HG02973 (cell line): ENCODE measurements at regions not wholly inside any gene's neighbourhood (a gene's known extent, or its start where the extent isn't known, plus 50 kb on each side); places are given as distances from the start of the nearest gene placed in this dataset.

Source experiments
- ATAC-seq: cut with Tn5 transposase; IDR thresholded peaks from one replicate; pipeline ENCODE4 v1.9.1; 2021; ENCODE audit warnings: moderate library complexity; ENCODE audit not compliant: unreplicated experiment

DNA sequence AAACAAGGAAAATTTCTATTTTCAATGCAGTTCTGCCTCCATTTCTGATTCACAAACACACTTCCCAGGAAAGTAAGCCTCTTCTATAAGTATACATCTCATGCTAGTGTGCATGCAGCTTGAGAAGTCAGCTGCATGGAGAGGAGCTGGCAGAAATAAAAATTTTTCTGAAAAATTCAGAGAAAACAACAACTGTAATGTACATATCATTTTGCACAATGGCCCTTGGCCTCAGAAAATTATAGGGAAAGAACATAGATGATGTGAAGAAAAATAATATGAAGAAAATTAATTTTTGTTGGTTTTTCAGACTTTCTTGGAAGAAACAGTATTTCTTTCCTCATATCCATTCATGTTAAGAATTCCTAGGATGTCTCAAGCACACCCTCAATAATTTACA, 277.8 kb upstream of the ADRA1B start:
- no peak for ATAC-seq

GRCh38 chr5:159638954-159639559, 277.2 kb upstream of the ADRA1B start:
- ATAC-seq: no peak

GRCh38 chr5:159639590-159639989, 276.7 kb upstream of the ADRA1B start:
- no peak for ATAC-seq

DNA sequence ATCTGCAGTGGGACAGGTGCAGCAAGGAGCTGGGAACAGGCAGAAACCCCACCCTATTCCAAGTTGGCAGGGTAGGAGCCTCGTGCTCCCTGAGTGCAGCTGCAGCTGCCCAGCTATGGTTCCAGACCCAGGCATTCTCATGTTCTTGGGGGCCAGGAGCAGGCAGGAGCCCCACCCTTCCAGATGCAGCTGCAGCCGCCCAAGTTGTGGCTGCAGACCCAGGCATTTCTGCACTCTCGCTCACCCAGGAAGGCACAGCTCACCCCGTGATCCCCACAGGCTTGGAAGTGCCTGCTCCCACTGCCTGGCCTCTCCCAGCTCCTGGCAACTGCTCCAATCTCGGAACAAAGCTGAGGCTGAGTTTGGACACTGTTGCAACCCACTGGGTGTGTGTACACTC, 275.8 kb upstream of the ADRA1B start:
- no peak for ATAC-seq

GRCh38 chr5:159640921-159641320, 275.4 kb upstream of the ADRA1B start:
- no peak for ATAC-seq

GRCh38 chr5:159641371-159642039, 274.8 kb upstream of the ADRA1B start:
- no peak for ATAC-seq

DNA sequence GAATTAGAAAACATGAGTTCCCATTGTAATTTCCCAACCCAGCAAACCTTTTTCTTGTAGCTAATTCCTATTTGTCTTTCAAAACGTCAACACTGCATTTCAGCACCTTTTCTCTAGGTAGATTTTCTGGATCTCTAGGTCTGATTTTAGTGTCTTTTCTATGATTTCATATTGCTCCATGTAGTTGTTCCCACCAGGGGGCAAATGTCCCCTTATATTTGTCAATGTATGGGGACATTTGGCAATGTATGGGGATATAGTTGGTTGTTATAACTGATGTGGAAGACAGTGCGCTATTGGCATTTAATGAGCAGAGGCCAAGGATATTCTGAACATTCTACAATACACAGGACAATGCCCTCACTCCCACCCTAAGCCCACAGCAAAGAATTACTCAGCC, 273.9 kb upstream of the ADRA1B start:
- ATAC-seq: no peak

DNA sequence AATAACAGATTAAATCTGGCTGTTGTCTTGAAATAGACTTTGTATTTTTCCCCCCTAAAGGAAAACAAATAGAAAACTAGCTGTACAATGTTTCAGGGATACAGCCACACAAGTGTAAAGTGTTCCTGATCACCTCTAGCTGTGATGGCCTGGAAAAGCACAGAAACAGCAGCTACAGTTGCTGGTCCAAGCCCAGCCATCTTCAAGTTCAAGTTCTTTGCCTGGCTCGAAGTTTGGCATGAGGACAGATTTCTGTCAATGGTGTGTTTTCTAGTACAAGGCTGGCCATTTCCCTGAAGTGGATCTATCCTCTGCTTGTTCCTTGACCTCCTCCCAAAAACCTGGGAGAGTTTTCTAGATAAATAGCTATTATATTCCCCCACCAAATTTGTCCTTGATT, 272.2 kb upstream of the ADRA1B start:
- no peak for ATAC-seq

DNA sequence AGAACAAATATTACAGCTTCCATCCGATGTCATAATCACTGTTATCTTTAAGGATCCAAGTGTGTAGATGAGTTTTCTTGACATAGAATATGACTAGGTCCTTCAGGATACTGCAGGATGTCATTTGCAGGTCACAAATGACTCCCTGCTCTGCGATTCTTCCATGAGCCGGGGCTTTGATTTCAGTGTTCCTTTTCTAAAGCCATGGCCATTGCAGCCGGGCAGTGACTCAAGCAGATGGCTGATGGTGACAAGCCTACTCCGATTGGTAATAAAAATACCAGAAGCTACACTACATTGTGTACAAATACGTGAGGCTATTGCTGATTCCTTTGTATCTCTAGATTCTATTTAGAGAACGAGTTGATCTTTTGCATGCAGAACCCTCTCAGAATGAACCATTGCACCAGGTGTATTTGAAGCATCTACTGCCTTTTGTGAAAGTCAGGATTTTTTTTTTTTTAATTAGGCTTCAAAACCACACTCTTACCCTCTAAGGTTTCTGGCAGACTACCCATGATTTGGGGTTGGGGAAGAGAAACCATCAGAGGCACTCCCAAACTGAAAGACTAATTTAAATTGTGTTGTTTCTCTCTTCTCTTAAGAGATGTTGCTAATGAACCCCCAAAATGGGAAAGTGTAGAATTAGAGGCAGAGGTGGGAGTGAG, 271.0 kb upstream of the ADRA1B start:
- ATAC-seq: no peak

DNA sequence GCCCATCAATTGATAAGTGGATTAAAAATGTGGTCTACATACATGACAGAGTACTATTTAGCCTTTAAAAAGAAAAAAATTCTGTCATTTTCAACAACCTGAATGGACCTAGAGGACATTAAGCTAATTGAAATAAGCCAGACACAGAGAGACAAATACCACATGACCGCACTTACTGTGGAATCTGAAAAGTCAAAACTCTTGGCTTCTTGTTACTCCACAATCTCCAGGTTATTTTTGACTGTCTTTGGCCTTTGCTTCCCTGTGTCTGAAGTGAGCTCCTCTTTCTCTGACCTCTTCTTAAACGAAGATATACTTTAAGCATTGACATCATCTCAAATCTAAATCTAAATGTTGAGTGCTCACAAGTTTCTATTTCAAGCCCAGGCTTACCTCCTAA, 265.5 kb upstream of the ADRA1B start:
- no peak for ATAC-seq

GRCh38 chr5:159655757-159656409, 260.4 kb upstream of the ADRA1B start:
- no peak for ATAC-seq

DNA sequence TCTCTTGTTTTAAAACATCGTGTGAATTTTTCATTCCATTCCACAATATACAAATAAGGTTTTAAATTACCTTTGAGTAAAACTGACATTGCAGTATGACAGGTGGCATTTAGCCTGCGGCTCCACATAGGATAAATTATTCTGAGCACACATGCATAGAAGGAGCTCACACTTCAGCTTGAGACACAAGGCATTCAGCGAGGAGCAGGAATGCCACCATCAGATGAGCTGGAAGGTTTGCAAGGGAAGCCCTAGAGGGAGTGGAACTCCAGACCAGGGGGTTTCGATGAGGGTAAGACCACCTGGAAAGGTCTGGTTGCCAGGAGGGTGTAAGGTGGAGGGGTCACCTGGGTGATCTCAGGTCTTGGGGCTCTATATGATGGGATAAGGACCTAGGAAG, 259.0 kb upstream of the ADRA1B start:
- ATAC-seq: no peak

GRCh38 chr5:159657771-159658170, 258.5 kb upstream of the ADRA1B start:
- ATAC-seq: no peak

DNA sequence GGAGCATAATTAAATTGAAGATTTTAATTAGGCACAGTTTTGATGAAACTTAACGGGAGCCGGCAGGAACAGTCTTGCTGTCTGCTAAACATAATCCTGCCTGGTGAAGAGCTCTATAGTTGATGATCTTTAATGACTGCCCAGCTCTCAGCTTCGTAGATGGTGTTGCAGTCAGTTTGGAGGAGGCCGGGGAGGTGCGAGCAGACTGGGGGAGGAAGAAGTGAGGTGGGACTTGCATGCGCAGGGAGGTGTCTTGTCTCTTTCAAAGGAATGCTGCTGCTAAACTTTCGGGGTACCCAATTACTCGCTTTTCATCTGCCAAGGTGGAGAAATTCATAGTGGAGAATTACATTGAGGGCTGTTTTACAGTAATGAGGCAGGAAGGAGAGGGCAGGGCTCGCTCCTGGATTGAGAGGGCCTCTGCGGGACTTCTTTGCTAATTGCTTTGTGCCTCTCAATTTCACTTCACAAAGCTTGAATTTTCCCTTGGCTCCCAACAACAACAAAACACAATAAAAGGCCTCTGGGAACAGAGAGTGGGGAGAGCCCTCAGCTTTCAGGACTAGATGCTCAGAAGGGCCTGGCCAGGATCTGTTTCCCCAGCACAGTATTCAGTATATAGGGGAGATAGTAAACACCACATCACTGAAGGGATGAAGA, 257.9 kb upstream of the ADRA1B start:
- no peak for ATAC-seq

DNA sequence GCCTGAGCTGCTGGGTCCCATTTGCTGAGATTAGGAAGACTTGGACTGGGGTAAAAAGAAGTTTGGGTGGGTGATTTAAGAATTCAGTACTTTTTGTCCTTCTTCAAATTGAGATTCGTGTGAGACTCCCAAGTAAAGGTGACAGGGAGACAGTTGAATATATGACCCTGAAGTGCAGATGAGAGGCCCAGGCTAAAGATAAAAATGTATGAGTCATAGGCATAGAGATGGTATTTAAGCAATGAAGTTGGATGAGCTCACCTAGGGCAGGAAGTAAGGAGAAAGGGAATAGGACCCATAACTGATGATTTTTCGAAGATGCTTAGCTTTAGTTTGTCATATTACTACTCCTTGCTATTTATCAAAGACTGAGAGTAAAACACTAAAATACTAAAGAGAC, 255.9 kb upstream of the ADRA1B start:
- no peak for ATAC-seq

- no peak for ATAC-seq
These were observed 252.3 kb upstream of the ADRA1B start for GRCh38 chr5:159663986-159664385.

DNA sequence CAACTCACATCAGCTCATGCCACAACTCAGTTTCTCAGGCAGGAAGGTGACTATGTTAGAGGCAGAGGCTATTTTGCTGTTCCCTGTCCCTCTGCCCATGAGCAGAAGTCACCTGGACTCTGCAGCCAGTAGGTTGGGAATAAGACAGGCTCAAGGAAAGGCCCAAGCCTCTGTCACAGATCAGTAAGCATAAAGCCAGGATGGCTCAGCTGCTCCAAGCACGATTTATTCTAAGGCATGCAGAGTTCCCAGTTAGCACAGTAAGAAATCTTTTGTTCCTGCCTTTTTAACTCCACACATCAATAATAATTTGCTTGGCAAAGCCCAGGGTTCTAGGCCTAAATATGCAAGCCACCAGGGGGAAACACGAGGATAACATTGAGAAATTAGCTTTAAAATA, 249.0 kb upstream of the ADRA1B start:
- no peak for ATAC-seq

DNA sequence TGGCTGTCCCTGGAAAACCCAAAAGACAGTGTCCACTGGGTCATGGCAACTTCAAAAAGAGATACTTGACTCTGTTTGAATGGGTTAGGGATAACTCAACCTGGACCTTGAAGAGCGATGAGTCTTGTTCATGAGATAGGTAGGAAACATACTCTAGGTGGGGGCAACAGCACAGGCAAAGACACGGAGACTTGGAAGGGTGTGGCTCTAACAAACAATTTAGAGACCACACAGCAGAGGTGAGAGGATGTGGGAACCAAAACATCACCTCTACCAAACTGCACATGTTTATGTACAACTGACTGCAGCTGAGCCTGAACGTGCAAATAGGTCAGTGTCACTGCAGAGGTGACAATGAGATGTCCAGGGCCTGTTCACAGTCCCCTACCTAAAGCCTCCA, 247.7 kb upstream of the ADRA1B start:
- ATAC-seq: no peak

DNA sequence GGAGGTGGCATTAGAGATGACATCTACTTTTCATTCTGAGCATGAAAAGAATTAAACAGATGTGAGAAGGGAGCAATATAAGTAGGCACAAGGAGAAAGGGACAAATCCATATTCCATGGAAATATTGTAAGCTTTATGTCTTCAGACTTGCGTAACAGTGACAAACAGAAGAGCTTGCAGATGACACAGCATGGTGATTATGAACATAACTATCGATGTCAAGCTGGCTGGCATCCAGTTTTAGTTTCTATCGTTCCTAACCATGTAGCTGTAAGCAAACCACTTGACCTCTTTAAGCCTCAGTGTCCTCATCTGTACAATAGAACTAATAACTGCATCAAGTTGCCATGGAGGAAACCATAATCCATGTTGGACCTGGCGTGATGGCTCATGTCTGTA, 246.7 kb upstream of the ADRA1B start:
- no peak for ATAC-seq

DNA sequence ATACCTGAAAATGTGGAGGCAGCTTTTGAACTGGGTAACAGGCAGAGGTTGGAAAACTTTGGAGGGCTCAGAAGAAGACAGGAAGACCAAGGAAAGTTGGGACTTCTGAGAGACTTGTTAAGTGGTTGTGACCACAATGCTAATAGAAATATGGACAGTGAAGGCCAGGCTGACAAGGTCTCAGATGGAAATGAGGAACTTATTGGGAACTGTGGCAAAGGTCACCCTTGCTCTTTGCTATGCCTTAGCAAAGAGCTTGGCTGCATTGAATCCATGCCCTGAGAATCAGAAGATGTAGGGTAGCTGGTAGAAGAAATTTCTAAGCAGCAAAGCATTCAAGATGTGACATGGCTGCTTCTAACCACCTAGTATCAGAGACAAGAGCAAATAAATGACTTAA, 244.4 kb upstream of the ADRA1B start:
- ATAC-seq: no peak

DNA sequence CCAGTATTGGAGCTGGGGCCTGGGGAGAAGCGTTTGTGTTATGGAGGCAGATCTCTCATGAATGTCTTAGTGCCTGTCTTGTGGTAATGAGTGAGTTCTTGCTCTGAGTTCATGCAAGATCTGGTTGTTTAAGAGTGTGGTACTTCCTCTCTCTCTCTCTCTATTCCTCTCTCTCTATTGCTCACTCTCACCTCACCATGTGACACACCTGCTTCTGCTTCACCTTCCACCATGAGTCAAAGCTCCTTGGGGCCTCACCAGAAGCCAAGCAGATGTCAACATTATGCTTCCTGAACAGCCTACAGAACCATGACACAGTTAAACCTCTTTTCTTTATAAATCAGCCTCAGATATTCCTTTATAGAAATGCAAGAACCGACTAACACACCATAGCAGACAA, 242.7 kb upstream of the ADRA1B start:
- no peak for ATAC-seq
